ENCODE measurements at regions not wholly inside any gene's neighbourhood (a gene's known extent, or its start where the extent isn't known, plus 50 kb on each side); places are given as distances from the start of the nearest gene placed in this dataset.
A peak's percentile ranks its signal among the peaks of the same experiment; 100 is the strongest.

DNA sequence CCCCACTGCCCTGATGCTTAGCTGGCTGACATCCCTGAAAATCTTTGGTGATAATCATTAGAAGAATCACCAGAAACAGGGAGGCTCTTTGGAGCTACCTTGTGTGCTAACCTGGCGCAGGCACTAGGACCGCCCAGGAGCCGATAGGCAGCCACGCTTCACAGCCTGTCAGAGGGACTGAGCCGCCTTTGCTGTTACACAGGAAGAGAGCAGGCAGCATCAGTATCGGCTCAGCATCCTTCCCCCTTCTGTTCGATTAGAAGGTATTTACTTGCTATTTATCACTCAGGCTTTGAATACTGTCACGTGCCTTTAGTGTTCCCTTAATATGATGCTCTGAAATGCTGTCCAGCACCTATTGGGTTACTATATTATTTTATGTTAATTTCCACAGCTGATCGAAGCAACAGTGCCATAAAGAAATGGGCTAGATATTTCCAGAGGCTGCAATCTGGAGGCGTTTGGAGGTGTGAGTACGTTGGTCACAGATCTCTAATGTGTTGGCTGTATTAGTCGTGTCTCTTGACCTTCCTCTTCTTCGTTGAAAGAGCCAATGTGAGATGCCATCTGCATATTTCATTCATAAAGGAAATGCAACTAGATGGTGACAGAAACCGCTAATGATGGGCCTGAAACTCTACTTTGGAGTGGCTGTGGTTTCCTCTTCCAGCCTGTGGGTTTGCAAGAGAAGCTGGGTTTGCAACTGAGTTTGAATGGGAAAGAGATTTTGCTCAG lies 110.4 kb upstream of the RAB27B start:
- DNase-seq (ENCODE audit: low spot score) = peak; percentile 8

DNA sequence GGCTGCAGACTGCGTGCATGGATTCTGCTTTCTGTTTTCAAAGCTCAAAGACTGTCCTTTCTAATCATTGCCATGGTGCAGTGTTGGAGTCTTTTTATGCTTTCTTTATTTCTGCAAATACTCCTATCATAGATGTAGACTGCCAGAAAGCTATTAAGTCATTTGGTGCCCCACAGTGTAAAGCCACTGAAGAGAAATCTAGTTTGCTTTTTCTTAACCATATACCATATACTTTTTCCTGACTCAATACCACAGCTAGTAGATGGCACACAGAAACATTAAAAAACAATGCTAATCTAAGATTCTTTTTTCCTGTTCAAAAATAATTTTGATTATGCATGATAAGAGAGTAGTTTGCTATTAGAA lies 109.9 kb upstream of the RAB27B start:
- no peak for DNase-seq (ENCODE audit: low spot score)

DNA sequence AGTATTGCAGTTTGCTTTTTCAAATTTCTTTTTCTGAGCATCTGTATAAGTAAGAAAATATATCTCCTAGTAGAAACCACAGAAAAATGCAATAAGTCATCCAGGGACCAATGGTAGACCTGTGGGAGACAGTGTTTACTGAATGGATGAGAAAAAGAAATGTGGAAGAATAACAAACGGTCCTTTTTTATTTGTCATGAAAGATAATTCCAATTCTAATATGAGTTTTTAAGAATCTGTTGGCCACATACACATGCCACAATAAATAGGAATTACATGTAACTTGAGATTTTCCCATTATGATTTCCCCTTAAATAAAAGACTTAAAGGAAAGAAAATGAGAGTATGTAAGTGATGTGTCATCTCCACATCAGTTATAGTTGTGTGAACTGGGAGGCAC lies 107.7 kb upstream of the RAB27B start:
- no peak for DNase-seq (ENCODE audit: low spot score)

DNA sequence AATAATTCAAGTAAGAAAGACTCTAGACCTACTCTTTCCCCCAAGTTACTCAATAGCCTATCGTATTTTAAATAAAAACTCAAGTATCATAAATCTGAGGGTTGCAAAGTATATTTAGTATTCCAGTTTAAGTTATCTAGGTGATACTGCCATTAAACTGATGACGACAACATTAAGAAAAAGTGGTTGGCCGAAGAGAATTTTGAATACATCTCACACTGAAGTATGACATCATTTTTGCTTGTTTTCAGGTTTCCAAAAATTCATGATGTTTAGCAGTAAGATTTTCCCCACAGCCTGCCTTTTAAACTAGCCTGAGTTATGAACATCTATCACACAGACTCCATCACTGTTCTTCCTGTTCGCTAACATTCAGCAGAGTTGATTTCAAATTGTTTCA lies 102.1 kb upstream of the RAB27B start:
- no peak for DNase-seq (ENCODE audit: low spot score)

DNA sequence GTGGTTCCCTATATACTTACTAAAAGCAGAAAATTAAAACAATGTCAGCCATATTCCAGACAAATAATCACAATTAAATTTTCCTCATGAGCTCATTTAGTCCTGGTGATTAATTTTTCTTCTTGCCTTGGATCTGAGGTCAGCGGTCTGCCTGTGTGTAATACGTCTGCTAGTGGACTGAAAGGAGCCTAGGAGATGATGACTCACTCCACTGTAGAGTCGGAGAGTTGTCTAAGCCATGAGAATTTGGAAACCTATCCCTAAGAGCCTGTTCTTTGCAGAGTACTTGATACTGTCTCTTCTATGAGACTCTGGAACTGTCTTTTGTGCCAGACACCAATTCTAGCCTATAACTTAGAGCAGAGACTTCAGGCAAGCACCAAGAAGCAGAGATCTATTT lies 94.2 kb upstream of the RAB27B start:
- DNase-seq (ENCODE audit: low spot score) = peak; percentile 69

DNA sequence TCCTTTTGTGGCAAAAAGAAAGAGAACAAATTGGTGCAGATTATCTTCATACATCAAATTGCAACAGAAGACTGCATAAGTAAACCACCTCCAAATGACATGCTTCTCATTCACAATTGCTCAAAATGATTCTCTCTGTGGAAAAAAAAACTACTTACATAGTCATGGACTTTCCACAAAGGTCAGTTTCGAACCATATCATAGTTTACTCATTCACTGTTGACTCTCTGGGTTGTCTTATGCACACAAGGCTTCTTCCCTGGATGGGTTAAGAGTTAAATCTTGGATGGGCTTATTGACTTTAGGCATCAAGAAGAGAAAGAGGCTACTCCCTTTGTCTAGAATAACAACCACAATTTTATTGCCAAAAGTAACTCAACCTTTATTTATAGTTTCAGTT lies 91.3 kb upstream of the RAB27B start:
- DNase-seq (ENCODE audit: low spot score) = no peak

DNA sequence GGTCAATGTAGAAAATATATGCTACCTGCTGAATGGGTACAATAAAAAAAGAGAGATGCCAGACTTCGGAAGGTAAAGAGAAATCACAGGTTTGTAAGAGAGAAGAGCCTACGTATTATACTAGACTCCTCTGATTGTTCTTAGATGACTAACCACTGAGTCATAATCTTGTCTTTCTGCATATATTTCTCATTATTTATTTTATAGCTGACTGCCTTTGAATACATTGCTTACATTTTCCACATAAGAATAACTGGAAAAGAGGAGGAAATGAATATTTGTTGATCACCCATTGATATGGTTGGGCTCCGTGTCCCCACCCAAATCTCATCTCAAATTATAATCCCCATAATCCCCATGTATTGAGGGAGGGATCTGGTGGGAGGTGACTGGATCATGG lies 90.3 kb upstream of the RAB27B start:
- DNase-seq (ENCODE audit: low spot score) = peak; percentile 57

DNA sequence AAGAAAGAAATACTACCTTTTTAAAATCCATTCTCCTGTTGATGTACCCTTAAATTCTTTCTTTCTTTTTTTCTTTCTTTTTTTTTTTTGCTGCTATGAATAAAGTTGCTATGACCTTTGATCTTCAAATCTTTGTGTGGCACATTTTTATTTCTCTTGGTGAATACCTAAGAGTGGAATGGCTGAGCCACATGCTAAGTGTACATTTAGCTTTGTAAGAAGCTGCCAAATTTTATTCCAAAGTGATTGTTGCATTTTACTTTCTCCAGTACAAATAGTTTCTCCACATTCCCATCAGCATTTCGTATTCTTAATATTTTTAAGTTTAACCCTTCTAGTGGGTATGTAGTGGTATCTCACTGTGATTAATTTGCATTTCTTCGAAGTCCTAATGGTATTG lies 88.8 kb upstream of the RAB27B start:
- DNase-seq (ENCODE audit: low spot score) = no peak

DNA sequence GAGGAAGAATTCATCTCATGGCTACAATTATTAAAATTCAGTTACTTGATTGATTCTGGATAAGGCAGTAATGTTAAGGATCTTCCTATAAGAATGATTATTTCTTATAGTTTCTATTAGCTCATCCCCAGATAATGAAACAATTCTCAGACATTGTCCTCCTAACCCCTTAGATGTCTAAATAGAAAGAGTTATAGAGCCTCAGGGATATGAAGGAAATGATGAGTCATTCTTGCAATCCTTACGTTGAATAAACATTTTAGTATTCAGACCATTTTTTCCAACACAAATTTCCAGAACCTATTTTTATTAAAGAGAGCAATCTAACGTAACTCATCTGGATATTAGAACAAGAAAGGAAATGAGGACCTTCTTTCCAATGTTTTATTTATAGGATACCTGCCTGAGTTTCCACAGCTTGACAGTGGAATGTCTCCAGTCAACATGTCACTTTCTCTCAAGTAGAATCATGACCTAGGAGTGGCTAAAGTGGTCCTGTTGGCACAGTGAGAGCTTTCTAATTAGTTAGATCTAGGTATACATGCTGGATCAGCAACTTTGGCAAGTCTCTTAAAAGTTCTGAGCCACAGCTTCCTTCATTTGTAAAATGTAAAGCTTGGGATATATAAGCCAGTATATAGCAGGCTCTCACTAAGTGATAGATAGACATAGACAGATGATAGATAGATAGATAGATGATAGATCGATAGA lies 88.0 kb upstream of the RAB27B start:
- peak; percentile 41 for DNase-seq (ENCODE audit: low spot score)

DNA sequence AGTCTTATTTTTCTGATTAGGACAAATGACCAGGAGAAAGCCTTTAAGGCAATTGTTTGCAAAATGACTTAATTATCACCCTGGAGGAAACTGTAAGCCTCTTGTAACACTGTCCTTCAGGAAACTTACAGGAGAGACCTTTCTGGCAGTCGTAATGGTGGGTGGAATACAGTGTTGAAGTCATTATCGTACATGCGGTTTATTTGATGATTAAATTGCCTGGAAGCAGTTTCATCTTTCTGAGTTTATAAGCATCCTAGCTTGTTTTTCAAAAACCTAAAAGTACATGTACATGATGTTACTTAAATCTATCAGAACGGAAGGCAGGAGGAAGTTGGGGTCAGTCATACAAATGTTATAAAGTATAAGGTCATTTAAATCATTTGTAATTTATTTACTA lies 86.2 kb upstream of the RAB27B start:
- DNase-seq (ENCODE audit: low spot score) = no peak

DNA sequence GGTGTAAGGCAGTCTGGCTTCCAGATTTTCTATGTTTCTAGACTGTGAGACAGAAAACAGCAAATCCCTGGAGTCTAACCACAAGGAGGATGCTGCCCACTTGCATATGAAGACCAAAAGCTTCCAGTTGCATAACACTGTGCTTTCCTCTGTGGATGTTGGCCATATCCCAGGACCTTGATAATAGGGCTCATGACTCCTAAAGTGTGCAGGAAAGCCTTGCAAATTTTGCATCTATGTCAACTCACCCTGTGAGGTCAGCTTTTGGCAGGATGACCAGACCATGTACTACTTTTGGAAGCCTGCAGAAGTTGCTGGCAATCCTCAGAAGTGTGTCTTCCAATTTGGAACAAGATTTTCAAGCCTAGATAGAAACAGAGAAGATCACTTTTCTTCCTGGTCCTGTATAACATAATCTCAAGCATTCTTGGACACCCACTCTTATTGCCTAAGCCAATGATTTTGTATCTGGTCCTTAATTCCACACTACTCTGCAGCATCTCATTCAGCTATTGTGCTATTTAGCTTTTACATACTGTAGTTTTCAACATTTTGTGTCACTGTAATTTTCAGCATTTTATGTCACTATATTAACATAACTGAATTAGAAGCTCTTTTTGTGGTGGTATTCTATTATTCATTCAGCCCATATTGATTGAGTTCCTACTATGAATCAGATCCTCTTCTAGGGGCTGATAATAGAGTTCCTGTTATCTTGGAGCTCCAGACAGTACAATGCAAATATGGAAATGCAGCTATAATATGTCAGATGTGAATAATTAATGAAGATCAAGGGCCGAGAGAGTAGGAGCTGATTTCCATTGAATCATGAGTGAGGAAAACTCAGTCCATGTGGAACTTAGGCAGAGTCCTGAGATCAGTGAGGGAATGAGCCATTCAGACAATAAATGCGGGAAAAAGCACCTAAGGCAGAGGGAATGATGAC lies 85.3 kb upstream of the RAB27B start:
- peak; percentile 50 for DNase-seq (ENCODE audit: low spot score)

DNA sequence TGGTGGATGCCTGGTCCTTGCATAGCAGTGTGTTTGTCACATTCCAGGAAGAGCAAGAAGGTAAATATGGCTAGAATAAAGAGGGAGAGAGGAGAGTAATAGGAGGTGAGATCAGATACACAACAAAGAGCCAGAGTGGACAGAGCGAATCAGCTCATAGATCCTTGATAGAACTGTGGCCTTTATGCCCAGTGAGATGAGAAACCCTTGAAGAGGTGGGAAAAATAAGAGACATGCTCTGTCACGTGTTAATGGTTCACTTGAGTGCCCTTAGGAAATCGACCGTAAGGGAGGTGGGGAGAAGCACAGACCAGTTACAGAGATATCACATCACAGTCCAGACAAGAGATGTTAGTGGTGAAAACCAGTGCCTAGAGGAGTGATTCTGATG lies 84.7 kb upstream of the RAB27B start:
- no peak for DNase-seq (ENCODE audit: low spot score)

DNA sequence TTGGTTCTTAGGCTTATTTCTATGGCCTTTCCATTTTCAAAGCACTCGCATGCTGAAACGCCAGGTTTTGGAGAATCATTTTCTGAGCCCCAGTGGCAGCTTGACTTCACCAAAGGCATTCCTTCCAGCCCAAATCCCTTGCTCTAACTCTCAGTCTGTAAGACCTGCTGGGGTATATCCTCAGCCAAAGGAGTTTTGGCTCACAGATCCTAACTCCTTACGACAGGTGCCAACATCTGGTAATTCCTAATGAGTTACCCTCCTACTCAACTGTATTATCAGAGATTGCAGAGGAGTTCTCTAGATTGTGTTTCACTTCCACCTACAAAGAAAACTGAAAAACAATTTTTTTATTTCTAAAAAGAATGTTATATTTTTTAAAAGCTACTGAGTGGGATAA lies 79.0 kb upstream of the RAB27B start:
- DNase-seq (ENCODE audit: low spot score) = no peak

DNA sequence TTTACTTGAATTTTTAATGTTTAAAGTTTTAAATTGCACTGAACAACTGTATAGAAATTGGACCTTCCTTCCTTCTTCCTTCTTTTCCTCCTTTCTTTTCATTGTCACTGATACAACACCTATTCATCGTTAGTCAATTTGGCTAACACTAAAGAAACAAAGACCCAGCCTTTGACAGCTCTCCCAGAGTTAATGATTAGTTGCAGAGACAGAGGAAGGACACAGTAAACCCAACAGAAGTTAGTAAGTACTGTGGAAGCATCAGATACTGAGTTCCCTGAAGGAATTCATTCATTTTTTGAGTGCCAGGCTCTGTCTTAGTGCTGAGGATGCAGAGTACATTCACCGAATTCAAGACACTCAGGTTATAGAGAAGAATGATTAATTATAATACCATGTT lies 77.9 kb upstream of the RAB27B start:
- DNase-seq (ENCODE audit: low spot score) = no peak

DNA sequence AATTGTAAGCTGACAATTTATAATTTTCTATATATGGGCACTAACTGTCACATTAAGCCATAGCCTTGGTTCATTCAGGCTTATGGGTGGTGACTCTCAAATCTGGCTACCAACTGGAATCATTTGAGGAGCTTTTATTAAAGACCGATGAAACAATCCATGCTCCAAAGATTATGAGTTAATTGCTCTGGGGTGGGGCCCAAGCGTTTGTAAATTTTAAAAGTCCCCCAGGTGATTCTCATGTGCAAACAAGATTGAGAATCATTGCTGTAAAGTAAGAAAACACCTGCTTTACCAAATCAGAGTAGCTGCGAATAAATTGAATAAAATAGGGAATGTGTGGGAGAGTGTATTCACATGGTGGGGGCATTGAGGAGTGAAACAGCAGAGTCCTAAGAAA lies 76.1 kb upstream of the RAB27B start:
- no peak for DNase-seq (ENCODE audit: low spot score)

DNA sequence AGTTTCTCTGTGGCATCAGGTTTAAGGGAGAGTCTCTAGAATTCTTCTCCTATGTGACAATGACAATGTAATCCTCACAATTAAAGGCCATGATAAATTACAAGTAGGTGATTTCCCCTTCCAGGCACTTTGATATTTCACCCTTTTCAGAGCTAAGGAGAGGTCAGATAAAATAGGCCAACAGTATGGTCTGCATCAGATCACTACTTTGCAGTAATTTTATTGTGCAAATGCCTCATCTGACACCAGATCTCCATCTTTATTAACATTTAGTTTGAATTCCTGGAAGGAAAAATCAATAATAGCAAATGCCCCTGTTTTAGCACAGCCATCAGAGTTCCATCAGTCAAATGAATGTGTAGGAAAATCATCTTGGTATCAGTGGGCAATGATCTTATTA lies 72.8 kb upstream of the RAB27B start:
- DNase-seq (ENCODE audit: low spot score) = no peak

DNA sequence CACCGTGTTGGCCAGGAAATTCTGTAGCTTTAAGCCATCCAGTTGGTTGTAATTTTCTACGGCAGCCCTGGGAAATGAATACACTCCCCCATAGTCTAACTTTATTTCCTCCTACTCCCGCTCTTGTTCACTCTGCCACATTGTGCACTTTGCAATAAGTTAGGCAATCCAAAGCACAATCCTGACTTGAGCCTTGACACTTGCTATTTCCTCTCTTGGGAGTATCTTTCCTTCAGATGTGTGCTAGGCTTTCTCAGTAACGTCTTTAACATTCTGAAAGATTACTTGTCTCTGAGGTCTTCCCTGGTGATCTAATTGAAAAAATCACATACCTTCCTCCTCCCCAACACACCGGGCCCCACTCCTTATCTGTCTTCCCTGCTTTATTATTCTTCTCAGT lies 65.9 kb upstream of the RAB27B start:
- no peak for DNase-seq (ENCODE audit: low spot score)

DNA sequence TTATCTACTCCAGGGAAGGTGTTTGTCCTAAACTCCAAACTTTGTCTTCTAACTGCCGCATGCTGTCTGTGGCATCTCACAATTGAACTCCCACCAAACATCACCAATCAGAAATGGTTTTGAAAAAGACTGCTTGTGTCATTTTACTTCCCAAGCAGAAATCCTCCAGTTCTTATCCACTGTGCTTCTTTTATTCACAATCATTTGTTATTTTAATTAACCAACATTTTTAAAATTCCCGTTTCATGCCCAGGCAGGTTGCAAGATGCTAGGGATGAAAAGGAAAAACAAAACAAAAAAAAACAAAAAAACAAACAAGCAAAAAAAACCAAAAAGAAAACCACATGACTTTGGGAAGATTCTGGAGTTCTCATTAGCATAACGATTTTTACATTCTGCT lies 63.5 kb upstream of the RAB27B start:
- DNase-seq (ENCODE audit: low spot score) = no peak

DNA sequence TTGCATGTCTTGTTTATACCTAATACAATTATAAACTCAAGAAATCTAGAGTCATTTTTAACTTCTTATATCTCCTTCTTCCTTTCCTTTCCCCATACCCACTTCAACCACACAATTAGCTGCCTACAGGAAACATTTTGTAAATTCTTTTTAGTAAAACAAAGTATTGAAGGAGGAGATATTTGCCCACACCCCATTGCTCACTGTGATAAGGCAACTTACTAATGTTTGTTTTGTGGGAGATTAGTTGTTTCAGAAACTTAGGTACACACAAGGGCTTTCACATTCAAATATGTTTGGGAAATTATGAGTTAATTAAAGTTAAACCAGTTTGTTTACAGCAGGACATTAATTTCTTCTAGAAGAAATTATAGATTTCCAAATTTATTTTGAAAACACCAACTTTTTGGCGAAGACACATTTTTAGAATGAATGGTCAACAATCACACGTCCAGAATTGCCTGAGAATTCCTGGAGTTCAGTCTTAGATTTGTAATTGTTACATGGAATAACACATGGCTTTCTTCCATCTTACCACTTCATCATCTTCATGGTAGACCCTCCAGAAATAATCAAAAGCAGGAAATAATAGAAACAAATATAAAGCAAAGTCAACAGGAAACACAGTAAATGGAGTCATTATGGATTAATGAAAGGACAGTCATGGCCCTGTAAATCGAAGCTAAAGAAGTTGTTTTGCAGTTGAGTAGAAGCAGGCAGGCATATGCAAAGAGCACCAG lies 62.5 kb upstream of the RAB27B start:
- DNase-seq (ENCODE audit: low spot score) = no peak

DNA sequence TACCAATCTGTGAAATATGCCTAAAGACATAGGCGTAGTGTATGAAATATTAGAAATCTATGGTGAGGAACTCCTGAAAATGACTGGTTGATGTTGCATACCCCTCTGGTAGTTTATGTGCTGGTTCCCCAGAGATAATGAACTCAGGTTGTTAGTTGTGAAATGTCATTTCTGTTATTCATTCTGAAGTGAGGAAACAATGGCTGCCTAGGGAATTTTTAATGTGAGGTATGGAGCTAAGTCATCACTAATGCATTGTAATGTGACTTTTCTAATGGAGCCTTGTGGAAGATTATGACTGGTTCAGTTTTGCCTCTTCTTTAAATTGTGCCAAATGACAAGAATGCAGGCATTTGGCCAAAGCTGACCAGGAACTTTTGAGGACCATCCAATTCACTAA lies 61.6 kb upstream of the RAB27B start:
- DNase-seq (ENCODE audit: low spot score) = no peak

DNA sequence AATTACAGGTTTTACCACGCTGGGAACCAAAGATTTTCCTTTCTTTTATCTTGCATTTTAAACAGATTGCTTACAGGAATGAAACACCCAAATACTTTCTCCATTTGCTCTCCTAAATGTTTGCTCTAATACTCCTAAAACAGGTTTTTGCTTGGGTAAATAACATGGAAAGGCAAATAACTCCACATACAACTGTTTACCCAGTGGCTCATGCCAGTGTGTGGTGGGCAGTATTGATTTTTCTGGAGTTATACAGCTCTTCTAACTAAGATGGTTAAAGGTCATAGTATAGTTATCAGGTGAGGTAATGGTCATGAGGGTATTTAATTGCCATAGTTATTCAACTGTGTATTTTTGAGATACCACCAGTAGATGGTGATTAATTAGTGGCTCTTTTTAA lies 61.2 kb upstream of the RAB27B start:
- DNase-seq (ENCODE audit: low spot score) = no peak
